B cell (primary cell): ENCODE measurements at regions not wholly inside any gene's neighbourhood (a gene's known extent, or its start where the extent isn't known, plus 50 kb on each side); places are given as distances from the start of the nearest gene placed in this dataset.

Experiments
- CTCF ChIP-seq: fragments of 200-600 bp; IDR thresholded peaks from one replicate; pipeline ENCODE4 v1.8.0; 2022; ENCODE audit warnings: antibody characterized with exemption, mild to moderate bottlenecking
- EZH2 ChIP-seq: IDR thresholded peaks from 2 replicates; pipeline ENCODE4 v1.6.1; 2012; ENCODE audit warnings: borderline replicate concordance, low read depth, mild to moderate bottlenecking, moderate library complexity, low read length; ENCODE audit not compliant: insufficient read depth, poor library complexity, severe bottlenecking

GRCh38 chr19:28839455-28839854 is 373.5 kb downstream of the UQCRFS1 start:
- no peak for TF ChIP-seq CTCF
- TF ChIP-seq EZH2: no peak
